Colonic mucosa (tissue), 4 donors: ENCODE measurements at regions not wholly inside any gene's neighbourhood (a gene's known extent, or its start where the extent isn't known, plus 50 kb on each side); places are given as distances from the start of the nearest gene placed in this dataset.

Source experiments
- DNase-seq: peaks from one replicate; pipeline ENCODE4 v3.0.0-alpha.2; 2020
- H3K27ac ChIP-seq: fragments of 200-600 bp; one replicate; pipeline ENCODE4 v1.8.0; 2021
- H3K27me3 ChIP-seq: fragments of 200-600 bp; one replicate; pipeline ENCODE4 v1.8.0; 2021
- H3K36me3 ChIP-seq: fragments of 200-600 bp; one replicate; pipeline ENCODE4 v1.8.0; 2021
- H3K4me1 ChIP-seq: fragments of 200-600 bp; one replicate; pipeline ENCODE4 v1.8.0; 2021; ENCODE audit warnings: mild to moderate bottlenecking
- H3K4me3 ChIP-seq: fragments of 200-600 bp; one replicate; pipeline ENCODE4 v1.8.0; 2021
- H3K9ac ChIP-seq, 2 donors: one replicate each; pipeline ENCODE4 v1.7.0; 2013; ENCODE audit warnings: control low read depth in 2 of 2, low read depth in 2 of 2, low read length in 2 of 2
- H3K9me3 ChIP-seq: fragments of 200-600 bp; one replicate; pipeline ENCODE4 v1.8.0; 2021
- intact Hi-C: fragments of 100-400 bp; cut with DNase I; formaldehyde crosslinking; loops from one replicate; pipeline ENCODE4 v1.14.1; 2022
- TF ChIP-seq, protein P1 (sequence below): fragments of 200-600 bp; IDR thresholded peaks from one replicate; pipeline ENCODE4 v1.8.0; 2022; ENCODE audit warnings: antibody characterized with exemption, mild to moderate bottlenecking
- donor health status: healthy.
- donor health status: DM: no; HTN: no; CAD: no.
- donor health status: DM: no; HTN: no; CAD: no.

DNA sequence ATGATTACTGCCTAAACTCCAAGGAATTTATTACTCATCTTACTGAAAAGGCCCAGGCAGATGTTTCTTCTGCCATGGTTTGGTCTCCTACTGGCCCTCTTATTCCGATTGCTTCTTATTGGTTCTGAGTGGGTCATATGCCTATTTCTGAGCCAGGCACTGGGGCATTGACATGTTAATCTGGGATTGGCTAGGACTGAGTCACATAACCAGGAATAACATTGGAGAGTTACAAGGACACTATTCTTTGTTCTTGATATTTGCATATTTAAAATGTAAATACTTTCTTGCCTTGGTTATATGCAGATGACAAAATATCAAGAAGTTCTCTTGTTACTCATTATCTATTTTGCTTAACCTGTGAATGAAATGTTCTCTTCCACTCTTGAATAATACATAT is 534.4 kb upstream of the SLC39A10 start:
- H3K4me3 ChIP-seq, result no peak overlapping the region
- intact Hi-C loops, result no loop called here
- H3K9ac ChIP-seq, result no peak overlapping the region
- H3K9me3 ChIP-seq, result no peaks in the 10 kb centered on the region
- no peaks in the 10 kb centered on the region for H3K4me1 ChIP-seq
- no peaks in the 10 kb centered on the region for H3K27me3 ChIP-seq
- no peaks in the 10 kb centered on the region for H3K36me3 ChIP-seq
- DNase-seq, result no peak
- no peak overlapping the region for H3K27ac ChIP-seq
- TF ChIP-seq, protein P1, sequence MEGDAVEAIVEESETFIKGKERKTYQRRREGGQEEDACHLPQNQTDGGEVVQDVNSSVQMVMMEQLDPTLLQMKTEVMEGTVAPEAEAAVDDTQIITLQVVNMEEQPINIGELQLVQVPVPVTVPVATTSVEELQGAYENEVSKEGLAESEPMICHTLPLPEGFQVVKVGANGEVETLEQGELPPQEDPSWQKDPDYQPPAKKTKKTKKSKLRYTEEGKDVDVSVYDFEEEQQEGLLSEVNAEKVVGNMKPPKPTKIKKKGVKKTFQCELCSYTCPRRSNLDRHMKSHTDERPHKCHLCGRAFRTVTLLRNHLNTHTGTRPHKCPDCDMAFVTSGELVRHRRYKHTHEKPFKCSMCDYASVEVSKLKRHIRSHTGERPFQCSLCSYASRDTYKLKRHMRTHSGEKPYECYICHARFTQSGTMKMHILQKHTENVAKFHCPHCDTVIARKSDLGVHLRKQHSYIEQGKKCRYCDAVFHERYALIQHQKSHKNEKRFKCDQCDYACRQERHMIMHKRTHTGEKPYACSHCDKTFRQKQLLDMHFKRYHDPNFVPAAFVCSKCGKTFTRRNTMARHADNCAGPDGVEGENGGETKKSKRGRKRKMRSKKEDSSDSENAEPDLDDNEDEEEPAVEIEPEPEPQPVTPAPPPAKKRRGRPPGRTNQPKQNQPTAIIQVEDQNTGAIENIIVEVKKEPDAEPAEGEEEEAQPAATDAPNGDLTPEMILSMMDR, result no peak

DNA sequence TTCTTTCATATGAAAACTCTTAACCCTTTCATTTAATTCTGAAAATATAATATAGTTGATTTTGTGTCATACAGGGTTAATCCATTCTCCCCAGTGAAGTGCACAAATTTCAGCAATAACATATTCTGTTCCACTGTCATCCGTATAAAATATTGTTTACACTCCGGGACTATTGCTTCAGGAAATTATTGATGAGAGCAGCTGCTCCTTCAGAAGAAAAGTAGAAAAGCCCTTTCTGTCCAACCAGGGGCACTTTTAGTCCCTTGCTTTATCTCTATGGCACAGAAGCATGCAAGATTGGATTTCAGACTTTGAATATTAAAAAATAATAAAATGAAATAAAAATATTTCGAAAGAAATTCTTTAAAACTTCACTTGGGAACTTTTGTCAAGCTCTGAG is 535.7 kb upstream of the SLC39A10 start:
- no peak overlapping the region for H3K9ac ChIP-seq
- intact Hi-C loops, result no loop called here
- no peak for DNase-seq

DNA sequence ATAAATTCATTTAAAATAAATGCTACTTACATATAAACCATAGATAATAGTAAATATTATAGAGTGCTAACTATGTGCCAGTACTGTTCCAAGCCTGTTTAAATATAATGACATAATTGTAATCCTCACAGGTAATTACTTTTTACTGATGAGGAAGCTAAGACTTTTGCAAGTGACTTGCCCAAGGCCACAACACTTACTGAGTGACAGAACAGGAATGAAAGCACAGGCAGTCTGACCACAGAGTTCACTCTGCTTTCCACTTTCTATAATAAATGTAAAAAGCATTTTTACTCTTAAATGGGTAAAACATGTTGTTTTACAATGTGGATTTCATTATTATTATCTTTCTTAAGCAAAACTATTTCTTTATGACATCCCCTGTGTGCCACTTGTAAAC is 537.8 kb upstream of the SLC39A10 start:
- H3K4me1 ChIP-seq, result no peaks in the 10 kb centered on the region
- DNase-seq, result no peak
- H3K27ac ChIP-seq, result no peak overlapping the region
- H3K27me3 ChIP-seq, result no peaks in the 10 kb centered on the region
- intact Hi-C loops, result no loop called here
- H3K4me3 ChIP-seq, result no peak overlapping the region
- H3K9me3 ChIP-seq, result no peaks in the 10 kb centered on the region
- H3K36me3 ChIP-seq, result no peaks in the 10 kb centered on the region
- H3K9ac ChIP-seq, result no peak overlapping the region
- TF ChIP-seq, protein P1, result no peak

More for the DNA sequence above, 535.7 kb upstream of the SLC39A10 start:
- H3K4me1 ChIP-seq, result no peaks in the 10 kb centered on the region
- no peaks in the 10 kb centered on the region for H3K36me3 ChIP-seq
- no peak overlapping the region for H3K27ac ChIP-seq
- H3K27me3 ChIP-seq, result no peaks in the 10 kb centered on the region
- H3K4me3 ChIP-seq, result no peak overlapping the region
- no peaks in the 10 kb centered on the region for H3K9me3 ChIP-seq
- TF ChIP-seq, protein P1, result no peak

DNA sequence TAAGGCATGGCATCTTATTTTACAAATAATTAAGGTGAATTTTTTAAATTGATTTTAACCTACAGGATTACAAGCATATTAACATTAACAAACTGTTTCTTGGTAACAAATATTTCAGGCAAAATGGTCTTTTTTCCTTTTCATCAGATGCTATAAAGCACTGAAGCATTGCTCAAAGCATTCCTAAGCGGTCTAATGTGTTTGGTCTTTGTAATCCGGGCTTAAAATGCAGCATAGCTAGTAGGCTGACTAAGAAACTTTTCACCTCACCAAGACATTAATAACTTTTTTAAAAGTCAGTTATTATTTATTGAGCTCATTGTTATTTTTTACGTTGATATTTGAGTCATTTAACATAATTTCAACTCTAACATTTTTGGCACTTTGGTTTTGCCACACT is 538.8 kb upstream of the SLC39A10 start:
- H3K9me3 ChIP-seq, result no peaks in the 10 kb centered on the region
- TF ChIP-seq, protein P1, result no peak
- DNase-seq, result no peak
- no peak overlapping the region for H3K27ac ChIP-seq
- no peak overlapping the region for H3K9ac ChIP-seq
- no peaks in the 10 kb centered on the region for H3K4me1 ChIP-seq
- no peaks in the 10 kb centered on the region for H3K27me3 ChIP-seq
- intact Hi-C loops, result no loop called here
- H3K4me3 ChIP-seq, result no peak overlapping the region
- no peaks in the 10 kb centered on the region for H3K36me3 ChIP-seq

DNA sequence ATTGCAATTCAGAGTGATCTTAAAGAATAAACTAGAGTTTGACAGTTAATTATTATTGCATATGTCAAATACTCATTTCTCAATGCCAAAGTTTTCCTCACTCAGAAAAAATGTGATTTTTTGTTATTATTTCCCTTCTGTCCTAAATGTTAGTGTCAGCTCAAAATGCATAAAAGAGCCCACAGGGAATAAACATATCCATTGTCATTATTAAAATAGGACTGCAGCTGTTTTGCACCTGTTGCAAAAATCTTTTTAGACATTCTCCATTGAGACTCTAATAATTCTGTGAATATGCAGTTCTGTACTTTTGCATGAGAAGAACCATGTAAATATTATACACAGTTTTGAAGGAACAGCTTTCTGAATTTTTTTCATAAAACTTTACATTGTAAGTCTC is 540.0 kb upstream of the SLC39A10 start:
- Histone ChIP-seq H3K4me1 (no peaks in the 10 kb centered on the region), H3K9ac (no peak overlapping the region), H3K27ac (no peak overlapping the region), H3K4me3 (no peak overlapping the region), H3K9me3 (no peaks in the 10 kb centered on the region), H3K36me3 (no peaks in the 10 kb centered on the region), H3K27me3 (no peaks in the 10 kb centered on the region)
- intact Hi-C loops, result no loop called here
- DNase-seq, result no peak
- TF ChIP-seq, protein P1, result no peak

DNA sequence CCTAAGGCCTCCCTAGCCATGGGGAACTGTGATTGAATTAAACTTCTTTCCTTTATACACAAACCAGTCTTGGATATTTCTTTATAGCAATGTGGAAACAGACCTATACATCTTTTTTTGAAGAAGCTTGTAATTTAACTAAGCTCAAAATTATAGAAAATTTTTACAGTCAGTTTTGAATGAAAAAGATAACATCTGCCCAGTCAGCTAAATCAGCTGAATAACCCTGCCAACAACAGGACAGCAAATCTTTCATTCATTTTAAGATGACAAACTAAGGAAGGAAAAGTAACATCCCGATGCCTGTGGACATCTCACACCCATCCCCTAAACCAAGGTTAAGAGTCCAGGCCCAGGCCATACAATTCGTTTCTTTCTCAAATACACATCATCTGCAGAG is 541.3 kb upstream of the SLC39A10 start:
- Histone ChIP-seq H3K36me3 (no peaks in the 10 kb centered on the region), H3K9ac (no peak overlapping the region), H3K27ac (no peak overlapping the region), H3K4me3 (no peak overlapping the region), H3K27me3 (no peaks in the 10 kb centered on the region), H3K4me1 (no peaks in the 10 kb centered on the region), H3K9me3 (no peaks in the 10 kb centered on the region)
- intact Hi-C loops, result no loop called here
- TF ChIP-seq, protein P1, result no peak
- DNase-seq, result no peak
